HG03558 (cell line): ENCODE measurements at regions not wholly inside any gene's neighbourhood (a gene's known extent, or its start where the extent isn't known, plus 50 kb on each side); places are given as distances from the start of the nearest gene placed in this dataset.
A peak's percentile ranks its signal among the peaks of the same experiment; 100 is the strongest.

ENCODE experiments used
- ATAC-seq: cut with Tn5 transposase; IDR thresholded peaks from one replicate; pipeline ENCODE4 v1.9.1; 2021; ENCODE audit warnings: moderate number of reproducible peaks; ENCODE audit not compliant: unreplicated experiment; ENCODE audit errors: extremely low read depth

- peak; percentile 2 for ATAC-seq
These were observed 50.3 kb downstream of the UTRN start for GRCh38 chr6:144335311-144335861.

- ATAC-seq: peak; percentile 62
These were observed 50.8 kb downstream of the UTRN start for GRCh38 chr6:144335914-144336313.

- ATAC-seq: no peak
These were observed 51.8 kb downstream of the UTRN start for GRCh38 chr6:144336900-144337299.

- no peak for ATAC-seq
These were observed 53.3 kb downstream of the UTRN start for GRCh38 chr6:144338474-144338873.

- ATAC-seq: no peak
These were observed 54.0 kb downstream of the UTRN start for GRCh38 chr6:144338951-144339700.

GRCh38 chr6:144339859-144340452 is 54.8 kb downstream of the UTRN start:
- ATAC-seq: no peak

- no peak for ATAC-seq
These were observed 55.6 kb downstream of the UTRN start for GRCh38 chr6:144340541-144341371.

- peak; percentile 24 for ATAC-seq
These were observed 56.8 kb downstream of the UTRN start for GRCh38 chr6:144341831-144342527.

- ATAC-seq: no peak
These were observed 58.7 kb downstream of the UTRN start for GRCh38 chr6:144343701-144344428.

- ATAC-seq: peak; percentile 35
These were observed 59.5 kb downstream of the UTRN start for GRCh38 chr6:144344646-144345045.

GRCh38 chr6:144345451-144345850 is 60.3 kb downstream of the UTRN start:
- ATAC-seq: no peak

- no peak for ATAC-seq
These were observed 61.7 kb downstream of the UTRN start for GRCh38 chr6:144346719-144347447.

GRCh38 chr6:144347448-144347759 is 62.3 kb downstream of the UTRN start:
- ATAC-seq: no peak

GRCh38 chr6:144347933-144348332 is 62.8 kb downstream of the UTRN start:
- no peak for ATAC-seq

- ATAC-seq: peak; percentile 33
These were observed 64.8 kb downstream of the UTRN start for GRCh38 chr6:144349690-144350527.

GRCh38 chr6:144350528-144350880 is 65.4 kb downstream of the UTRN start:
- no peak for ATAC-seq

GRCh38 chr6:144351379-144352127 is 66.4 kb downstream of the UTRN start:
- no peak for ATAC-seq

GRCh38 chr6:144352331-144352730 is 67.2 kb downstream of the UTRN start:
- no peak for ATAC-seq
